Thoracic aorta (tissue), 2 donors: ENCODE measurements at regions not wholly inside any gene's neighbourhood (a gene's known extent, or its start where the extent isn't known, plus 50 kb on each side); places are given as distances from the start of the nearest gene placed in this dataset.

Experiments used
- ATAC-seq: fragments of 150-250 bp; one replicate; pipeline ENCODE4 v1.8.0; 2017; ENCODE audit warnings: low read depth; ENCODE audit not compliant: insufficient number of reproducible peaks, low FRiP score
- DNase-seq: peaks from one replicate; pipeline ENCODE4 v3.0.0-alpha.2; 2020; ENCODE audit warnings: low spot score
- H3K27ac ChIP-seq, 2 donors: fragments of 200-600 bp; sonication (generic); 1 replicate in 1 of 2; 2 replicates in 1 of 2; pipeline ENCODE4 v1.5.1; 2016; ENCODE audit warnings: mild to moderate bottlenecking in 2 of 2, moderate library complexity in 2 of 2
- H3K27me3 ChIP-seq: fragments of 200-600 bp; sonication (generic); replicated peaks from 2 replicates; pipeline ENCODE4 v1.6.0; 2016; ENCODE audit warnings: mild to moderate bottlenecking; ENCODE audit not compliant: insufficient read depth
- H3K36me3 ChIP-seq: fragments of 200-600 bp; sonication (generic); one replicate; pipeline ENCODE4 v1.5.1; 2016
- H3K4me1 ChIP-seq, 2 donors: fragments of 200-600 bp; sonication (generic); 1 replicate in 1 of 2; 2 replicates in 1 of 2; pipeline versions ENCODE4 v1.5.1 to v1.6.0; 2016; ENCODE audit warnings: low read depth in 2 of 2, mild to moderate bottlenecking in 1 of 2; ENCODE audit not compliant: control insufficient read depth in 1 of 2
- H3K4me3 ChIP-seq: fragments of 200-600 bp; sonication (generic); 2 replicates; pipeline ENCODE4 v1.5.1; 2016; ENCODE audit warnings: mild to moderate bottlenecking
- H3K9me3 ChIP-seq: fragments of 200-600 bp; sonication (generic); 2 replicates; pipeline ENCODE4 v1.5.1; 2016
- TF ChIP-seq, protein P1 (sequence below): fragments of 200-600 bp; sonication (generic); IDR thresholded peaks from one replicate; pipeline ENCODE4 v1.5.1; 2019; ENCODE audit warnings: antibody characterized with exemption

DNA sequence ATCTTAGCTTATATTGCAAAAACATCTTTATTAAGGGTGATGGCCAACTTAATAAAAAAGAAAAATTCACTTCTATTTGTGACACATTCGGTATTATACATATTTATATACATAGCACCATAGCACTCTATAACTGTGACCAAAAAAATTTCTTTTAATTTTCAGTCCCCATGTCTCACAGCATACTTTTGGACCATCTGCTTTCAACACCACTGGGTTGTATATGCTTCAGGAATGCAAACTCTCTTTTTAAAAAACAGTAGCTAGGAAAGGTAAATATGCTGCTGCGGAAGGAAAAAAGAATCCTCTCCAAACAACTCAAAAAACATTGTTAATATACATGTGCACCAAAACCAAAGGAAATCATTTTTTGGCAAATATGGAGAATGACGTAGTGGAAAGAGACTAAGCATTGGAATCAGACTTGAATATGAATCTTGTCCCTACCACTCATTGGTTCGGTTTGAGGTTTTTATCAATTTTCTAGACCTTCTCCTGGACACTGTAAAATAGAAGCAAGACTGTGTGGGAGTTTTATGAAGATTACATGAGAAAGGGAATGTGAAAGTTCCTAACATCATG is 227.9 kb downstream of the BLID start:
- Histone ChIP-seq H3K27me3 (no peaks in the 10 kb centered on the region), H3K4me3 (no peak overlapping the region), H3K4me1 (peaks cover 29 to 37% of the 10 kb centered on the region in 2 donors), H3K27ac (no peak overlapping the region), H3K9me3 (no peaks in the 10 kb centered on the region), H3K36me3 (no peaks in the 10 kb centered on the region)
- DNase-seq (no peak), ATAC-seq (no peak)
- TF ChIP-seq, protein P1, sequence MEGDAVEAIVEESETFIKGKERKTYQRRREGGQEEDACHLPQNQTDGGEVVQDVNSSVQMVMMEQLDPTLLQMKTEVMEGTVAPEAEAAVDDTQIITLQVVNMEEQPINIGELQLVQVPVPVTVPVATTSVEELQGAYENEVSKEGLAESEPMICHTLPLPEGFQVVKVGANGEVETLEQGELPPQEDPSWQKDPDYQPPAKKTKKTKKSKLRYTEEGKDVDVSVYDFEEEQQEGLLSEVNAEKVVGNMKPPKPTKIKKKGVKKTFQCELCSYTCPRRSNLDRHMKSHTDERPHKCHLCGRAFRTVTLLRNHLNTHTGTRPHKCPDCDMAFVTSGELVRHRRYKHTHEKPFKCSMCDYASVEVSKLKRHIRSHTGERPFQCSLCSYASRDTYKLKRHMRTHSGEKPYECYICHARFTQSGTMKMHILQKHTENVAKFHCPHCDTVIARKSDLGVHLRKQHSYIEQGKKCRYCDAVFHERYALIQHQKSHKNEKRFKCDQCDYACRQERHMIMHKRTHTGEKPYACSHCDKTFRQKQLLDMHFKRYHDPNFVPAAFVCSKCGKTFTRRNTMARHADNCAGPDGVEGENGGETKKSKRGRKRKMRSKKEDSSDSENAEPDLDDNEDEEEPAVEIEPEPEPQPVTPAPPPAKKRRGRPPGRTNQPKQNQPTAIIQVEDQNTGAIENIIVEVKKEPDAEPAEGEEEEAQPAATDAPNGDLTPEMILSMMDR, result no peak

DNA sequence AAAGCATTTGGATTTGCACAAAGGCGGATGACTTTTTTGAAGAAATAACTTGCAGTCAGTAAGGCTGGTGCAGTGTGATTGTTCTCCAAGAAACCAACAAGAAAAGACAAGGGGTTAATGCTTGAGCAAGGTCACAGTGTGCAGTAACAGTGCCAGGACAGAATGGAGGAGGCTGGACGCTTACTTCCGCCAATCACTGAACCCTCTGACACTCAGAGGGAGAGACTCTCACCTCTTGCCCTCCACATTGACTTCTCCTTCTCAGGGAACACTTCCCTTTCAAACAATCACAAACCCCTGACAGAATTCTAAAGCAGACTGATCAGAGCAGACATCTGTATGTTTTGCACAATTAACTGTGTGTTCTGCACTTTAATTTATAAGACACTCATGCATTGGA is 228.4 kb downstream of the BLID start:
- ATAC-seq, result no peak
- TF ChIP-seq, protein P1, result no peak
- H3K27me3 ChIP-seq, result no peaks in the 10 kb centered on the region
- DNase-seq, result no peak
- H3K36me3 ChIP-seq, result no peaks in the 10 kb centered on the region
- H3K4me1 ChIP-seq, result peaks cover 29 to 37% of the 10 kb centered on the region in 2 donors
- no peaks in the 10 kb centered on the region for H3K9me3 ChIP-seq
- H3K4me3 ChIP-seq, result no peak overlapping the region
- no peak overlapping the region for H3K27ac ChIP-seq

DNA sequence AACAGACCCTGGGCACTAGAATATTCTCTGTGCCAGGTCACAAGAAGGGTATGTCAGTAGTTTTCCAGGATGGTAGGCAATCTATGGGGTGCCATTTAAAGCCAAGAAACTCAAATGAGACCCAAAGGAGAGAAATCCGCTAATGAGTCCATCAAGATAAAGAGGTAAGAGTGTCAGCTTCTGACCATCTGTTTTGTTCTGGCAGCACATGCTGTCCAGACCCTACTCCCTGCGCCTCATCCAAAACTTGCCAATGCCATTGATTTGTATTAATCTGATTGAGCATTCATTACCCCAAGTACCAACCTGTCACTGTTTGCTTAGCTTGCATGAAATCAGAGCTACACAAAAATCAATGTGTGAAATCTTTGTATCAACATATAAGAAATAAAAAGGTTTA is 229.0 kb downstream of the BLID start:
- no peak overlapping the region for H3K27ac ChIP-seq
- H3K4me1 ChIP-seq, result peaks cover 26 to 34% of the 10 kb centered on the region in 2 donors
- no peaks in the 10 kb centered on the region for H3K36me3 ChIP-seq
- H3K27me3 ChIP-seq, result no peaks in the 10 kb centered on the region
- no peak overlapping the region for H3K4me3 ChIP-seq
- no peaks in the 10 kb centered on the region for H3K9me3 ChIP-seq
- ATAC-seq (no peak), DNase-seq (no peak)
- TF ChIP-seq, protein P1, result no peak

DNA sequence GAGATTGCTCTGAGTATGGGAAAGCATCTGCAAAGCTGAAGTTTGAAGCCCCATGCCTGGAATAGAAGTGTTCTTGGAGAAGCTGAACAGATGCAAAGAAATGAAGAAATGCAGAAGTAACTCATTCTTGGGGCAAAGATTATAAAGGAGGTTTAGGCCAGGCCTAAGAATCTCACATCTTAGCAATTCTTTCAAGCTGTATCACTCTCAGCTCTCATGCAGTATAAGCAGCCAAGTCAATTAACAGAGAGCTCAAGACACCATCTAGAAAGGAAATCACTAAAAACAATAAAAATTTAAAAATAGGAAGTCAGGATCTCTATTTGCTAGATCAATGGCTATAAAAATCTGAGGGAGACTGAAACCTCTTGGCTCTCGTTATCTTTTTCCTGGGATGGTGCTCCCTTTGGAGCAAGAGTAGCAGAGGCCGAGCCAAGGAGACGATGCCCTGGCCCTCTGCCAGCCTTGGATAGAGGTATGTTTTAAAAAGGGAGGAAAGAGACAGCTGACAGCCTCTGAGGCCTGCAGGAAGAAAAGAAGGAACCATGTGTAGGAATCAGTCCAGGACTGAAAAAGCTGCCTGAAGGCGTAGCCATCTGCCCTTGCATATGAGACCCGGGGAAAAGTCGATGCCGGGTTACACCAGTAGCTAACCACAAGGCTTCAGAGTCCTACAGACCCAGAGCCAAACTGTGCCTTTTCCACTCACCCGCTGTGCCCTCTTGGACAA is 229.8 kb downstream of the BLID start:
- Histone ChIP-seq H3K27me3 (no peaks in the 10 kb centered on the region), H3K9me3 (no peaks in the 10 kb centered on the region), H3K27ac (no peak overlapping the region), H3K4me1 (peaks cover 19 to 26% of the 10 kb centered on the region in 2 donors), H3K36me3 (no peaks in the 10 kb centered on the region), H3K4me3 (no peak overlapping the region)
- no peak for DNase-seq
- TF ChIP-seq, protein P1, result no peak
- no peak for ATAC-seq

DNA sequence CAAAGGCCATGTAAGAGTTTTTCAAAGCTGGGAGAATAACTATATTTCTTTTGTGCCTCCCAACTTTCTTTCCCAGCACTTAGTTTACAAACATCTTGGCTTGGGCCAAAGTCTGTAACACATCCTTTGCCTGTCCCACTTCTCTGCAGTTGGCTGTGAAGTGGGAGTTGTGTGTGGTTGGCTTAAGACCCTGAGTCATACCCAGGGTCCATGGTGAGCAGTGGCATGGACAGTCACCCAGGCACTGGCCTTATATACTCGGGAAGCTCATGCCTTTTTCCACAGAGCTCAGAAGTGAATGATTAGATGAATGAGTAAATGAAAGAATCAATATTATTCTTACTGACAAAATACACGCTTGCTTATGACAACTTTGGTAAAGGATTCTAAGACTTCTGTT is 231.4 kb downstream of the BLID start:
- Histone ChIP-seq H3K4me3 (no peak overlapping the region), H3K27ac (no peak overlapping the region), H3K4me1 (peaks cover 4 to 11% of the 10 kb centered on the region in 2 donors), H3K27me3 (no peaks in the 10 kb centered on the region), H3K36me3 (no peaks in the 10 kb centered on the region), H3K9me3 (no peaks in the 10 kb centered on the region)
- ATAC-seq (no peak), DNase-seq (no peak)
- TF ChIP-seq, protein P1, result no peak
